GM21515 (cell line): ENCODE measurements at regions not wholly inside any gene's neighbourhood (a gene's known extent, or its start where the extent isn't known, plus 50 kb on each side); places are given as distances from the start of the nearest gene placed in this dataset.
"Not testable (repeated sequence)": the region's sequence is repeated elsewhere in the genome, so short reads cannot be mapped to it uniquely, and the experiment has no call there.

Experiments
- ATAC-seq: cut with Tn5 transposase; IDR thresholded peaks from one replicate; pipeline ENCODE4 v1.9.1; 2021; ENCODE audit not compliant: unreplicated experiment

DNA sequence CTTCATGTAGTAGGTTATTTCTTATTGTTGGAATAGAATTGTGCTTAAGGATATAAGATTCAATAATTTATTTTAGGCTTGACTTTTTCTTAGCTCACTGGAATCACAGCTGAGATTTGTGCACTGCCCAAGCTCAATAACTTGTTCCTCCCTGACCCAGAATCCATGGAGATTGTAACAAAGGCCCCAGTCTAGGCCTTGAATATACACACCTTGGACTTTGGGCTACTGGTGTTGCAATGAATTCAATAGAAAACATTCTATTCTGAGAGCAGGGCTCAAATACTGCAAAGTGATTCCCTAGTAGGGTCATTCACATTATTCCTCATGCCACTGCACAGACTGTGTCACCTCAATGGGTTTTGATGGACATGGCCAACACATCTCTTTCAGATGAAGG, 352.4 kb downstream of the GALC start:
- no peak for ATAC-seq

DNA sequence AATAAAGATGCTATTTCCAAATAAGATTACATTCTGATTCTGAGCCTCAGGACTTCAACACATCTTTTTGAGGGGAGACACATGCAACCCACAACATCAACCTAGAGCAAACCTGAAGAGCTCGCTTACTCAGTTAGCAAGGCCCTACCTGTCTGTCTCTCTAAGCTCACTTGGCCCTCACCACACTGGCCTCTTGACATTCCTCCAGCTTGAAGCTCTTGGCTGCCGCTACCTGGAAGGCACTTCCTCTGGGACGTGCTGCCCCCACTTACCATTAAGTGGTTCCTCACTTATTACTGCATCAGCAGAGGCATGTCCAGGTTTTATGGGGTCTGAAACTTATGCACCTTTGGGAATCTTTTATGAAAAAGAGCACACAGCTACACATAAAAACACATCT, 354.8 kb downstream of the GALC start:
- no peak for ATAC-seq

DNA sequence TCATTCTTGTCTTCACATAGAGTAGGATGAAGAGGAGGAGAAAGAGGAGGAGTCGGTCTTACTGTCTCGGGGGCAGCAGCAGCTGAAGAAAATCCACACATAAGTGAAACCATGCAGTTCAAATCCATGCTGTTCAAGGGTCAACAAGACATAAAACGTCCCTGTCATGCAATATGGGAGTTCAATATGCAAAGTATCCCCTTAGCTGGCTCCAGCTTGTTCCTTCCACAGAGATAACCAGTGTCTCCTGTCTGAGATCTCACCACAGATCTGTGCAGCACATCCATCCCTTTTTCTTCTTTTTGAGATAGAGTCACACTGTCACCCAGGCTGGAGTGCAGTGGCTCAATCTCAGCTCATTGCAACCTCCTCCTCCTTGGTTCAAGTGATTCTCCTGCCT, 357.5 kb downstream of the GALC start:
- no peak for ATAC-seq

- ATAC-seq, result no peak
These were observed 360.2 kb downstream of the GALC start for GRCh38 chr14:87632796-87633195.

DNA sequence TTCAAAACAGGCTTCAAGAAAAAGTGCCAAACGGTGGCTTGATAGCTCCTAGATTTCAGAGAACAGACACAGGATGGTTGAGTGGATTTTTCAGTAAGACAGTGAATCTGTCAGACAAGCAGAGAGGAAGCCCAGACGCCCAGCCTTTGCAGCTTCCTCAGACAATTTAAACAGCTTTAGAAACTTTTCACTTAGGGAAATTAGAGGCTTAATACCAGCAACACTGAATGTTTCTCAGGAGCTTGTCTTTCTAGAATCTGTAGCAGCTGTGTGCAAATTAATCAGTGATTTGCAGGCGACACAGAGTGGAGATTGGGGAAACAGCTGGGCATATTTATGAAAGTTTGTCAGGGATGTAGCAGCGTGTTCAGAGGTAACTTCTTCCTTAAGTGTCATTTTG, 362.1 kb downstream of the GALC start:
- ATAC-seq, result no peak

GRCh38 chr14:87629788-87630187, 363.2 kb downstream of the GALC start:
- no peak for ATAC-seq

GRCh38 chr14:87628780-87629179, 364.2 kb downstream of the GALC start:
- ATAC-seq, result no peak

- ATAC-seq, result no peak
These were observed 364.9 kb downstream of the GALC start for GRCh38 chr14:87628129-87628528.

DNA sequence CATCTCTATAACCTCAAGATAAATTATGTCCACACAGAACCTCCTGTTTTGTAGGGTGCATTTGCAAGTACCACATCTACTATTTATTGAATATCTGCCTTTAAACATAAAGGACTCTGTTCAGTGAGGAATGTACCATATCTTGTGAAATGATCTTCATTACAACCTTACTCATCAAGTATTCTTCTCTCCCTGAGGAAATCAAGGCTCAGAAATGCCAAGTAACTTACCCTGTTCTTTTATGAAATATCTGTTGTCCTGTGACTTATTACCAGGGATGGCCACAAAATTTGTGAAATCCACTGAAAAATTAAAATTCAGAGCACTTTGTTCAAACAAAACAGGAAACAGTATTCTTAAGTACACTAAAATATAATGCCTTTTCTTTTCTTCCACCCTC, 366.7 kb downstream of the GALC start:
- no peak for ATAC-seq

GRCh38 chr14:87623616-87624015, 369.4 kb downstream of the GALC start:
- no peak for ATAC-seq

DNA sequence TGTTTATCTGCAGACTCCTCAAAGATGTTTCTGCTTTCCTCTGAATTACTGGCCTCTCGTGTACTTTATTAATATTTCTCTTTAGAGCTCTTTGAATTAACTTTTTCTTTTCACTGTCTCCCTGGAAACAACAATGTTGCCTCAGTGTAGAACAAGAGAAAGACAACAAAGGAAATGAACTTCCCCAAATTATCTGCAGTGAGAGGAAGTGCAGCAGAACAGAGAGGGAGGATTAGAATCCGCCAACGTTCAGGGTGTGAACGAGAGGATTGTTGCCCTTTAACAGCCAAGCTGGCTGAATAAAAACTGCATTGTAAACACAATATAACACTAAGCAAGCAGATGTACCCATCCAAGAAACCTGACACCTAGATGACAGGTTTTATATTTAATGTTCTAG, 375.9 kb downstream of the GALC start:
- no peak for ATAC-seq

- peak; percentile 79 for ATAC-seq
These were observed 376.9 kb downstream of the GALC start for GRCh38 chr14:87615822-87616679.

DNA sequence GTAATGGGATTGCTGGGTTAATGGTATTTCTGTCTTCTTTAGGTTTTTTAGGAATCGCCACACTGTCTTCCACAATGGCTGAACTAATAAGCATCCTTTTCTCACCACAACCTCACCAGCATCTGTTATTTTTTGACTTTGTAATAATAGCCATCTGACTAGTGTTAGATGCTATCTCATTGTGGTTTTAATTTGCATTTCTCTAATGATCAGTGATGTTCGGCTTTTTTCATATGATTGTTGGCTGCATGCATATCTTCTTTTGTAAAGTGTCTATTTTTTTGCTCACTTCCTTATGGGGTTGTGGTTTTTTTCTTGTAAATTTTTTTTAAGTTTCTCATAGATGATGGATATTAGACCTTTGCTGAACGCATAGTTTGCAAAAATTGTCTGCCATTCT, 377.9 kb downstream of the GALC start:
- ATAC-seq, result no peak

DNA sequence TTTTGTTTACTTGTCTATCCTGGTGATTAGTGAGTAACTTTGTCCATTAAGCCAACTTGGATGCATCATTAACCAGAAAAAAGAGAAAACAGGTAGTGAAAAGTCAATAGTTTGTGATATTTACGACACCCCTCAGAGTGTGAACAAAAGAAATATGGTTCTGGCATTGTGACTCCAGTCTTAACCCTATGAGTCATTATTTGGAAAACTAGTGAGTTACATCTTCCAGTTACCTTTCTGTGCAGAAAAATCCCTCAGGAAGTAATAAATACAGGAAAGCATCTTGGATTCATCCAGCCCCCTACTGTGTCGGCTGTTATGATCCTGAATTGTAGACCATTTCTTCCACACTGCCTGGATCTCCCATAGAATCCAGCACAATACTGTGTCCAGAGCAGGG, 379.1 kb downstream of the GALC start:
- no peak for ATAC-seq

GRCh38 chr14:87607056-87607455, 385.9 kb downstream of the GALC start:
- not testable (repeated sequence) for ATAC-seq

- no peak for ATAC-seq
These were observed 391.9 kb downstream of the GALC start for GRCh38 chr14:87601036-87601435.

DNA sequence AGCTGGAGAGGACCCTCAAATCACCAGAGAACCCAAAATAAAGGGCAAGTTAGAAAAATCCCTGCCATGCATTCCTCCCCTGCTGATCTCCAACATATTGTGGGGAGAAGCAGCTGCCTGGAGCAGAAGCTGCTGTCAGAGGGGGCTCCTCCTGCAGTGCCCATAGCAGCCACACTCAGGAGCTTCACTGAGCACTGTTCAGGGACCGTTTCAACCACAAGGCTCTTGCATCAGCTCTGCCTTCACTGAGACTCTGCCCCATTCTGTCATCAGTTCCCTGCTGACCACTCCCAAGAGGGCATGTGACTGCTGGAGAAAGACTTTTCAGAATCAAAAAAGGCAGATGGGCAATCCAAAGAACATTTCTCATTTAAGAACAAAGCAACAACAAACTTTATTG, 392.7 kb downstream of the GALC start:
- ATAC-seq, result no peak

- no peak for ATAC-seq
These were observed 411.7 kb downstream of the GALC start for GRCh38 chr14:87581298-87581697.

- ATAC-seq, result no peak
These were observed 413.9 kb downstream of the GALC start for GRCh38 chr14:87579036-87579435.

DNA sequence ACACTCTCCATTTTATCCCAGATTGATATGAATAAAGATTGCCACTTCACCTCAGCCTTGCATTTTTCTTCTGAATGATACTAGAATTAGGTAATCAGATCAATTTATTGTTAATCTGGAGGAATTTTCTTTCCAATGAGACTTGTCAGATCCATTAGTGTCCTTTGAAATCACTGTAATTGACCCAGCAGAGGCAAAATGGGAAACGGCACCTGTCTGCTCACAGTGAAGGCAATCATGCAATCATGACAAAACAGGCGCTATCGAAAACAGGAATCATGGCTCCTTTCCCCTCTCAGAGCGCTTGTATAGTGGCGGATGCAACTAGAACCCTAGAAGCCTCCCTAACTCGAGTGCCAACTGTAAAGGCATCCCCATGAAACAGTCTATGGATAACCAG, 417.6 kb downstream of the GALC start:
- ATAC-seq, result no peak

DNA sequence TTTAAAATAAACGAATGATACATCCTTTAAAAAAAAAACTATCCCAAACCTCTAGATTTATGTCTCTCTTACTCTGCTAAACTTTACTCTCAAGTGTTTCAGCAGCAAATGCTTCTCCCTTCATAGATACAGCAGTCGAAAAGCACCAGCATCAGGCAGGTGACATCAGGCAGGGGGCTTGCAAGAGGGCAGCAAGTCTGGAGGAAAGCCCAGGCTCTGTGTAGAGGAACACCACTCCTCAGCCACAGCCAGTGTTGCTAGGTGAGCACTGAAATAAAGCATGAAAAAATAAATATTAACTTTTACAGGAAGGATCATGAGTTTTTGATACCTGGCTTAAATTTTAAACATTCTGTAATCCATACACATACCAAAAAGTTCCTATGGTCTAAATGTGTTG, 419.4 kb downstream of the GALC start:
- no peak for ATAC-seq

GRCh38 chr14:87567618-87568295, 425.2 kb downstream of the GALC start:
- no peak for ATAC-seq

- no peak for ATAC-seq
These were observed 426.0 kb downstream of the GALC start for GRCh38 chr14:87566991-87567390.
